NB4 (cell line): ENCODE measurements at regions not wholly inside any gene's neighbourhood (a gene's known extent, or its start where the extent isn't known, plus 50 kb on each side); places are given as distances from the start of the nearest gene placed in this dataset.

Source experiments
- POLR2A ChIP-seq: IDR thresholded peaks from 2 replicates; pipeline ENCODE4 v1.6.1; 2011; ENCODE audit warnings: mild to moderate bottlenecking; ENCODE audit not compliant: insufficient read length; ENCODE audit errors: extremely low read depth
- TF ChIP-seq, protein P1 (sequence below): IDR thresholded peaks from one replicate; pipeline ENCODE4 v1.5.1; 2012; ENCODE audit warnings: low read depth, low read length

DNA sequence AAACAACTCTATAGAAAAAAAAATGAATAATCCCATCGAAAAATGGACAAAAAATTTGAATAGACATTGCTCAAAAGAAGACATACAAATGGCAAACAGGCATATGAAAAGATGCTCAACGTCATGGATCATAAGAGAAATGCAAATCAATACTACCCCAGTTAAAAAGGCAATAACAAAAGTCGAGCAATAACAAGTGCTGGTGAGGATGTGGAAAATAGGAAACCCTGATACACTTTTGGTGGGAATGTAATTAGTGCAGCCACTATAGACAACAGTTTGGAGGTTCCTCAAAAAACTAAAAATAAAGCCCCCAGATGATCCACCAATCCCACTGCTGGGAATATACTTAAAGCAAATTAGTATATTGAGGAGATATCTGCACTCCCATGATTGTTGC is 701.5 kb downstream of the NUP35 start:
- no peak for TF ChIP-seq POLR2A
- TF ChIP-seq, protein P1, sequence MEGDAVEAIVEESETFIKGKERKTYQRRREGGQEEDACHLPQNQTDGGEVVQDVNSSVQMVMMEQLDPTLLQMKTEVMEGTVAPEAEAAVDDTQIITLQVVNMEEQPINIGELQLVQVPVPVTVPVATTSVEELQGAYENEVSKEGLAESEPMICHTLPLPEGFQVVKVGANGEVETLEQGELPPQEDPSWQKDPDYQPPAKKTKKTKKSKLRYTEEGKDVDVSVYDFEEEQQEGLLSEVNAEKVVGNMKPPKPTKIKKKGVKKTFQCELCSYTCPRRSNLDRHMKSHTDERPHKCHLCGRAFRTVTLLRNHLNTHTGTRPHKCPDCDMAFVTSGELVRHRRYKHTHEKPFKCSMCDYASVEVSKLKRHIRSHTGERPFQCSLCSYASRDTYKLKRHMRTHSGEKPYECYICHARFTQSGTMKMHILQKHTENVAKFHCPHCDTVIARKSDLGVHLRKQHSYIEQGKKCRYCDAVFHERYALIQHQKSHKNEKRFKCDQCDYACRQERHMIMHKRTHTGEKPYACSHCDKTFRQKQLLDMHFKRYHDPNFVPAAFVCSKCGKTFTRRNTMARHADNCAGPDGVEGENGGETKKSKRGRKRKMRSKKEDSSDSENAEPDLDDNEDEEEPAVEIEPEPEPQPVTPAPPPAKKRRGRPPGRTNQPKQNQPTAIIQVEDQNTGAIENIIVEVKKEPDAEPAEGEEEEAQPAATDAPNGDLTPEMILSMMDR, result no peak
